ENCODE measurements at regions not wholly inside any gene's neighbourhood (a gene's known extent, or its start where the extent isn't known, plus 50 kb on each side); places are given as distances from the start of the nearest gene placed in this dataset.
"Not testable (repeated sequence)": the region's sequence is repeated elsewhere in the genome, so short reads cannot be mapped to it uniquely, and the experiment has no call there.

DNA sequence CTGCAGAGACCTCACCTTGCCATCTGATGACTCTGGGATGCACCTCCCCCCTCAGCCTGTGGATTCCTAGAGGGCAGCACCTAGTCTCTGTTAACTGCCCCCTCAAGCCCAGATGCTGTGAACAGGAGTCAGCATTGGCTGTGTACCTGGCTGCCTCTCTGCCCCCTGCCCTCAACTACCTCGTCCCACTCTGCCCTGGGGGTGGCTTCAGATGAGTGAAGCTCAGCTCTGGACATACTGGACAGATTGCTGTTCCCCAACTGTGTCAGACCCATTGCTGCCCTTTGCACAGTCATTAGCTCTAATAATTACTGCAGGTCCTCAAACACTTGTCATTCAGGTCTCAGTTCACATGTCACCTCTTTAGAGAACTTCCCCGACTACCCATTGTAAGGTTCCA lies 182.1 kb upstream of the TSHZ3 start:
- no peak overlapping the region for H3K27ac ChIP-seq
- TF ChIP-seq CTCF (conservative IDR thresholded peaks at IDR 0.05) (no peak), ZFX (IDR thresholded peaks at IDR 0.05) (no peak)

GRCh38 chr19:31532034-31532433 lies 182.8 kb upstream of the TSHZ3 start:
- H3K27ac ChIP-seq = no peak overlapping the region
- TF ChIP-seq CTCF (conservative IDR thresholded peaks at IDR 0.05) (no peak), ZFX (IDR thresholded peaks at IDR 0.05) (no peak)

- H3K27ac ChIP-seq = no peak overlapping the region
- no peak for TF ChIP-seq ZFX (IDR thresholded peaks at IDR 0.05)
- TF ChIP-seq CTCF (conservative IDR thresholded peaks at IDR 0.05) = no peak
Measured at GRCh38 chr19:31533114-31533513, 183.9 kb upstream of the TSHZ3 start.

DNA sequence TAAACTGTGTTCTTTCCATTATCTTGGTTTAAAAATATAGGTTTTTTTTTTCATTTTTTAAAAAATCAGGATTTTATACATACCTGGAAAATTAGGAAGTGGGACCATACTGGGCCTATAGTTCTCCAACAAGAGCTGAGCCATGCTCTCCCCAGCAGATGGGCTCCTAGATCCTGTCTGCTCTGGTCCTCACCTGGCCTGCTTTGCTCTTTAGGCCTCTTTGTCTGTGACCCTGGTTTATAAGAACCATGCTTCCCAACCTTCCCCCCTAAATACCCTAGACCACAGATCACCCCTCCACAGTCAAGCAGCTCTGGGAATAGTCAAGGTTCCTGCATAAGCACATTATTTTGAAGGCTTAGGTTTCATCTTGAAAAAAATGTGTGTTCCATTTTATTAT lies 185.0 kb upstream of the TSHZ3 start:
- H3K27ac ChIP-seq = no peak overlapping the region
- no peak for TF ChIP-seq CTCF (conservative IDR thresholded peaks at IDR 0.05)
- TF ChIP-seq ZFX (IDR thresholded peaks at IDR 0.05) = no peak

DNA sequence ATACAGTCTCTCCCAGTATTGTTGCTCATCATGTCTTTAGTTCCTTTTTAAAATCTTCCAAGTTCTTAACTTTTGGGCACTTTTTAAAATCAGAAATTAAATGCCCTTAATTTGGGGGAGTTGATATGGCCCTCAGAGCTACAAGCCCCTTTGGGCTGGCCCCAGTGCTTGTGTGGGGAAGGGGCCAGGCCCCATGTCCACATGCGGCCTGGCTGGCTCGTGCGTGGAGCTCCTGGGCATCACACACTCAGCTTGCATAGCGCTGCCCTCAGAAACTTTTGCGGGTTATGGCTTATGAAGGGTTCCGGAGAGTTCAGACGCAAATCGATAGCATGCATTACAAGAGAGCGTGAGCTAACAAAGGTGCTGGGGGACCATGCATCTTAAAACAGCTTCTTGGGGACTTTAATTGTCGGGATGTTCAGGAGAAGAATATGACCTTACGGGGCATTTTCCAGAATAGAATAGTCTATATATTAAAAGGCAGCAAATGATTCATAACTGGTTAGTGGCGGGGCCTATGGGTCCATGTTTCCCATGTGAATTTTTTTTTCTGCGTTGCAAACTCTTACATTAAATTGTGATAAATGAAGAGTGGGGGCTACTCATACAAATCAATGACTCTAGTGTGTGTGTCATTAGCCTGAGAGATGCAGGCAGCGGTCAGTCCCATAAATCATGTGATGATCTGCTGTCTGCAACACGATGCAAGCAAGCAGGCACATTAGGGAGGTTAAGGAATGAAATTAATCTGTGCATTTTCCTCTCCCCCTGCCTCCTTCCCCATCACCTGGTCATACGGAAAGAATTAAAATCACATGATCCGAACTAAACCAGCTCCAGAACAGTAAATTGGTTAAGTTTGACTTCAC lies 185.8 kb upstream of the TSHZ3 start:
- no peak for TF ChIP-seq CTCF (conservative IDR thresholded peaks at IDR 0.05)
- TF ChIP-seq ZFX (IDR thresholded peaks at IDR 0.05) = no peak
- H3K27ac ChIP-seq = no peak overlapping the region

DNA sequence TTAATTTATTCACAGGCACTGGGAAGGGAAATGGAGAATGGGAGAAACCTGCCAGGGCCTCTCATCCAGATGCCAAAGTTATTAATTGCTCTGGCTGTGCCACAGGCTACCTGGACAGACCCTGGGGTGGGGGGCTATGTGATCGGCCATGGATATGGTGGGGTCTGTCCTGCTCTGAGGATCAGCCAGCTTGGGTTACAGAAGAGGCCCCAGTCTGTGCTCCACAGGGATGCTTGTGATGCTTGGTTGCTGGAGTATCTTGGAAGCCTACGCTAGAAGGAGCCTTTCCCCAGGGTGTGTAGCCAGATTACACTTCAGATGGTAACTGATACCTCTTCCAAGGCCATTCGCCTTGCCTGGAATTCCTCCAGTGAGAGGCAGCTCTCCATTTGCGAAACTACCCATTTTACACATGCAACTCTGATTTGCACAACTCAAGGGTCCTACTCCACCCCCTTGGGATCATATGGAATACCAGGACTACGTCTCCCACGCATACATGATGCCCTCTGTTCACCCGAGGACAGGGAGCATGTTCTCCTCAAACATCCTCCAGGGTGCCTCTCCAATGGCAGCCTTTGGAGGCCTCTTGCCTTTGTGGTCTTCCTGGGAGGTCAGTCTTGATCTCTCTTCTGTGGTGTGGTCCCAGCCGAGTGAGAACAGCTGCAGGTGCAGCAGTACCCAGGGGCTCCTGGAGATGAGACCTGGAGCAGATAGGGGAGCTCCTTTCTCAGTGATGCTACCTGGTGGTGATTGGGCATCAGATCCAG lies 186.6 kb upstream of the TSHZ3 start:
- H3K27ac ChIP-seq = no peak overlapping the region
- TF ChIP-seq CTCF (conservative IDR thresholded peaks at IDR 0.05) (no peak), ZFX (IDR thresholded peaks at IDR 0.05) (no peak)

DNA sequence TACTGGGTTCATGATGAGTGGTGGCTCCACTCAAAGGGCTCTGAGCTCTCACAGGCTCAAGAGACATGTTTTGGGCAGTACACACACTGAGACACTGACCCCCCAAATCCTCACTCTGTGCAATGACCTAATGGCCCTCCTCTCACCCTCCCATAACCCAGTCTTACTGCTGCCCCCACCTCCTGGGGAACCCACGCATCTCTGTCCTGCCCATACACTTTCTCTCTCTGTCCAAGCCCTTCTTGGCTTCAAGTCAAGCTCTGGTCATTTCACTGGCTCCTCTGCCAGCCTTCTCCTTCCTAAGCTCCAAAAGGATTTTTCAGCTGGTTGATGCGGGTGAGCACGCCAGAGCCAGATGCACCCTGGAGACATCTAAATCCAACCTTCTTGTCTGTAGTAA lies 187.9 kb upstream of the TSHZ3 start:
- TF ChIP-seq CTCF (conservative IDR thresholded peaks at IDR 0.05) = no peak
- TF ChIP-seq ZFX (IDR thresholded peaks at IDR 0.05) = no peak
- H3K27ac ChIP-seq = no peak overlapping the region

DNA sequence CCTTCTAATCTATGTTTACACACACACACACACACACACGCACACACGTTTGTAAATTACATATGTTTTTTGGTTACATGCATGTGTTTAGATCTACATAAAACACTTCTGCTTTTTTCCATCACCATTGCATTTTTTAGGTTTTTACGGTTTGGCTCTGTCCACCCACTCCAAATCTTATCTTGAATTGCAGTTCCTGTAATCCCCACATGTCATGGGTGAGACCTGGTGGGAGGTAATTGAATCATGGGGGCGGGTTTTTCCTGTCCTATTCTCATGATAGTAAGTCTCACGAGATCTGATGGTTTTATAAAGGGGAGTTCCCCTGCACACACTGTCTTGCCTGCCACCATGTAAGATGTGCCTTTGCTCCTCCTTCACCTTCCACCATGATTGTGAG lies 188.7 kb upstream of the TSHZ3 start:
- not testable (repeated sequence) for H3K27ac ChIP-seq

Data from C4-2B (cell line).